A673 (cell line): ENCODE measurements at regions not wholly inside any gene's neighbourhood (a gene's known extent, or its start where the extent isn't known, plus 50 kb on each side); places are given as distances from the start of the nearest gene placed in this dataset.

Source experiments
- BruUV-seq: library from RNA; stranded (reverse); fragments of 400-500 nt; replicated peaks from 2 replicates; lab custom pipeline; 2021; lab: Mats Ljungman, UMichigan
- CTCF ChIA-PET: fragments of 300-600 bp; sonication (Branson Sonifier 250); formaldehyde crosslinking; loops from one replicate; lab custom pipeline; 2022; ENCODE audit warnings: antibody characterized with exemption; lab: Charles Lee
- POLR2A ChIA-PET: fragments of 300-600 bp; sonication (Branson Sonifier 250); formaldehyde crosslinking; loops from one replicate; lab custom pipeline; 2022; ENCODE audit warnings: antibody characterized with exemption; ENCODE audit not compliant: low non-redundant PET; lab: Charles Lee
- DNase-seq: peaks from one replicate; pipeline ENCODE4 v3.0.0-alpha.2; 2015; ENCODE audit warnings: low spot score
- H3K27ac ChIP-seq: fragments of 200-600 bp; sonication (generic); 2 replicates; pipeline ENCODE4 v1.5.1; 2016; ENCODE audit warnings: mixed run types, low read depth, mild to moderate bottlenecking, mixed read lengths, antibody characterized with exemption, low read length; ENCODE audit not compliant: poor library complexity, severe bottlenecking
- H3K27me3 ChIP-seq: fragments of 200-600 bp; sonication (generic); replicated peaks from 2 replicates; pipeline ENCODE4 v1.6.1; 2017; ENCODE audit warnings: mixed run types, low read depth, mild to moderate bottlenecking, mixed read lengths, antibody characterized with exemption, low read length; ENCODE audit not compliant: insufficient read depth, poor library complexity
- H3K36me3 ChIP-seq: fragments of 200-600 bp; sonication (generic); 2 replicates; pipeline ENCODE4 v1.6.1; 2016; ENCODE audit warnings: mixed run types, mild to moderate bottlenecking, mixed read lengths, antibody characterized with exemption, low read length; ENCODE audit not compliant: insufficient read depth, poor library complexity, severe bottlenecking
- H3K4me1 ChIP-seq: fragments of 200-600 bp; sonication (generic); 2 replicates; pipeline ENCODE4 v1.6.1; 2017; ENCODE audit warnings: mixed run types, mild to moderate bottlenecking, mixed read lengths, antibody characterized with exemption, low read length; ENCODE audit not compliant: insufficient read depth, poor library complexity, severe bottlenecking
- H3K4me3 ChIP-seq: fragments of 200-600 bp; sonication (generic); 2 replicates; pipeline ENCODE4 v1.5.1; 2016; ENCODE audit warnings: low read depth, mixed run types, mild to moderate bottlenecking, mixed read lengths, low read length; ENCODE audit not compliant: poor library complexity, severe bottlenecking
- H3K9me3 ChIP-seq: fragments of 200-600 bp; sonication (generic); 2 replicates; pipeline ENCODE4 v1.6.1; 2016; ENCODE audit warnings: mixed run types, low read depth, mild to moderate bottlenecking, mixed read lengths, antibody characterized with exemption, low read length; ENCODE audit not compliant: poor library complexity, severe bottlenecking
- EZH2 ChIP-seq: fragments of 200-600 bp; sonication (generic); IDR thresholded peaks from 2 replicates; pipeline ENCODE4 v1.6.1; 2017; ENCODE audit warnings: borderline replicate concordance, low read depth, mild to moderate bottlenecking, mixed read lengths, antibody characterized with exemption, low read length; ENCODE audit not compliant: poor library complexity, severe bottlenecking
- intact Hi-C: fragments of 100-400 bp; cut with micrococcal nuclease; formaldehyde crosslinking; loops from one replicate; pipeline ENCODE4 v1.10.0; 2022; ENCODE audit not compliant: unreplicated experiment
- TF ChIP-seq, protein P1 (sequence below): fragments of 300-800, 200-600 bp; sonication (generic); conservative IDR thresholded peaks from 2 replicates; pipeline ENCODE4 v1.5.1; 2017; ENCODE audit warnings: low read depth, mild to moderate bottlenecking, antibody characterized with exemption, low read length, moderate library complexity, mixed read lengths

DNA sequence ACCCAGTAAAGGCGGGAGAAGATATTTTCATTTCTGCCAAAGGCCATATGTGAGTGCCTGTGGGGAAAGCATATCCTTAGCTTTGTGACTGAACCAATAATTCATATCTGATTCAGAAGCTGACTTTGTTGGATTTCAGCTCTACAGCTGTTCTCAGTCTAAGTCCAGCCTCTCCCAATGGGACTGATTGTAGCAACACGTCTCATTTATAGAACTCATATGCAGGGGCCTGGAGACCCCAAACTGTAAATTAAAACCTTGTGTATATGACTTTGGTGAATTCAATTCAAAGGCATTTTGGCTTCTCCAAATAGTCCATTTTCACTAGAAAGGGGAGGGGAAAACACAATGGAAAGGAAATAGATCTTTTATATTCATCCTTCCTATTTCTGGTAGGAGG, 250.4 kb upstream of the SORL1-AS1 start:
- ChIA-PET CTCF (interaction anchor here (0.6 kb wide), 1 partner anchor 775 kb away, joined by 3 read pairs; no protein-coding TSS in a partner anchor), POLR2A (no interaction called here)
- Histone ChIP-seq H3K27me3 (no peaks in the 10 kb centered on the region), H3K4me3 (no peak overlapping the region), H3K4me1 (peaks cover 13% of the 10 kb centered on the region), H3K27ac (no peak overlapping the region), H3K36me3 (no peaks in the 10 kb centered on the region), H3K9me3 (no peaks in the 10 kb centered on the region)
- DNase-seq, result peak; percentile 47
- TF ChIP-seq, protein P1, sequence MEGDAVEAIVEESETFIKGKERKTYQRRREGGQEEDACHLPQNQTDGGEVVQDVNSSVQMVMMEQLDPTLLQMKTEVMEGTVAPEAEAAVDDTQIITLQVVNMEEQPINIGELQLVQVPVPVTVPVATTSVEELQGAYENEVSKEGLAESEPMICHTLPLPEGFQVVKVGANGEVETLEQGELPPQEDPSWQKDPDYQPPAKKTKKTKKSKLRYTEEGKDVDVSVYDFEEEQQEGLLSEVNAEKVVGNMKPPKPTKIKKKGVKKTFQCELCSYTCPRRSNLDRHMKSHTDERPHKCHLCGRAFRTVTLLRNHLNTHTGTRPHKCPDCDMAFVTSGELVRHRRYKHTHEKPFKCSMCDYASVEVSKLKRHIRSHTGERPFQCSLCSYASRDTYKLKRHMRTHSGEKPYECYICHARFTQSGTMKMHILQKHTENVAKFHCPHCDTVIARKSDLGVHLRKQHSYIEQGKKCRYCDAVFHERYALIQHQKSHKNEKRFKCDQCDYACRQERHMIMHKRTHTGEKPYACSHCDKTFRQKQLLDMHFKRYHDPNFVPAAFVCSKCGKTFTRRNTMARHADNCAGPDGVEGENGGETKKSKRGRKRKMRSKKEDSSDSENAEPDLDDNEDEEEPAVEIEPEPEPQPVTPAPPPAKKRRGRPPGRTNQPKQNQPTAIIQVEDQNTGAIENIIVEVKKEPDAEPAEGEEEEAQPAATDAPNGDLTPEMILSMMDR, result no peak
- no peak for TF ChIP-seq EZH2
- no TSS peak for BruUV-seq
- intact Hi-C loops, result no loop called here

DNA sequence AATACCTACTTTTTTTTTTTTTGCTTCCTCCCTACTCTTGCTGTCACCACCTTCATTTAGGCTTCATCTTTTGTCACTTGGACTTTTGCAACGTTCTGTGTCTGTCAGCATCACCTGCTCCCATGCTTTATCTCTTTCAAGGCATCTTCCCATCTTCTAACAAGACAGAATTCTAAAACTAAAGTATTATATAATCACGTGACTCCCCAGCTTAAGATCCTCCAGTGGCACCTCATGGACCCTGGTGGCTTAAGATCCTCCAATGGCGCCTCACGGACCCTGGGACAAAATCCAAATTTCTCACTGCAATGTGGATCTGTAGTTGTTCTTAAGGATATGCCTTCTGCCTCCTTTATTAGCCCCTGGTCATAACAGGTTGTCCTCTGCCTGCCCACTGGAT, 248.2 kb upstream of the SORL1-AS1 start:
- Histone ChIP-seq H3K4me3 (no peak overlapping the region), H3K9me3 (no peaks in the 10 kb centered on the region), H3K4me1 (peaks cover 34% of the 10 kb centered on the region), H3K27me3 (no peaks in the 10 kb centered on the region), H3K27ac (no peak overlapping the region), H3K36me3 (no peaks in the 10 kb centered on the region)
- ChIA-PET CTCF (no interaction called here), POLR2A (interaction anchor here (0.6 kb wide), 1 partner anchor 23 kb away, joined by 3 read pairs; no protein-coding TSS in a partner anchor)
- TF ChIP-seq, protein P1, result no peak
- no peak for TF ChIP-seq EZH2
- no TSS peak for BruUV-seq
- intact Hi-C loops, result no loop called here
- DNase-seq, result no peak

DNA sequence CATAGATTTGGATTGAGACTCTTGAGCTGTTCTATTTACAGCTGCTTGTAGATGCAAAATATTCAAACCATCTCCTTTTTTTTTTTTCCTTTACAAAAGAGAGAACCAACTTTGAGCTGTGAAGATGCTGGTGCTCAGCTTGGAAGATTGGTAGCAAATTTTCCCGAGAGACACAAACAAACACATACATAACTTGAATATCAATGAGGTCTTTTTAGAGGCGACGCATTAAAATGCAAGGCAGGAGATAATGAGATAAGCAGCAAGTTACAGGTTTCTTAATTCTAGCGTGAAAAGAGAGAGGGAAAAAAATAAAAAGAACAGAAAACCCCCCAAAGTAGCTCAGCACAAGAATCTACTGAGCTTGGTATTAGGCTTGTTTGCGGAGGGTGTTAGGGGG, 247.0 kb upstream of the SORL1-AS1 start:
- CTCF ChIA-PET, result no interaction called here
- BruUV-seq, result no TSS peak
- peaks cover 40% of the 10 kb centered on the region for H3K4me1 ChIP-seq
- no peak for TF ChIP-seq EZH2
- TF ChIP-seq, protein P1, result no peak
- DNase-seq, result no peak
- intact Hi-C loops, result no loop called here
- POLR2A ChIA-PET, result no interaction called here
- H3K27ac ChIP-seq, result no peak overlapping the region
- H3K9me3 ChIP-seq, result no peaks in the 10 kb centered on the region
- H3K27me3 ChIP-seq, result no peaks in the 10 kb centered on the region
- H3K4me3 ChIP-seq, result no peak overlapping the region
- no peaks in the 10 kb centered on the region for H3K36me3 ChIP-seq
